Spleen (tissue), 7 donors: ENCODE measurements at regions not wholly inside any gene's neighbourhood (a gene's known extent, or its start where the extent isn't known, plus 50 kb on each side); places are given as distances from the start of the nearest gene placed in this dataset.

ENCODE experiments used
- POLR2A ChIP-seq, 3 donors: fragments of 450-650 bp; IDR thresholded peaks; one replicate each; pipeline ENCODE4 v1.5.1; 2017; ENCODE audit warnings: antibody characterized with exemption in 3 of 3, mild to moderate bottlenecking in 1 of 3
- POLR2AphosphoS5 ChIP-seq, 3 donors: sonication (generic); formaldehyde crosslinking; IDR thresholded peaks; one replicate each; pipeline ENCODE4 v1.5.1; 2017; ENCODE audit warnings: antibody characterized with exemption in 3 of 3
- TF ChIP-seq, protein P1 (sequence below), 11 experiments: fragments of 200-600 bp in 7 of 11; fragments of 450-650 bp in 4 of 11; sonication (generic) in 4 of 11; IDR thresholded peaks in 8 of 11; conservative IDR thresholded peaks in 3 of 11; 1 replicate in 7 of 11; 2 replicates in 4 of 11; pipeline versions ENCODE4 v1.4.0 to v1.8.0; 2016 to 2021; ENCODE audit warnings: antibody characterized with exemption in 11 of 11, inconsistent platforms in 4 of 11, mild to moderate bottlenecking in 1 of 11
- donor health status: DM: no; HTN: no; CAD: no; lungs with moderate emphysema.
- donor health status: DM: no; HTN: no; CAD: no.
- donor health status: DM: no; HTN: no; CAD: no.

DNA sequence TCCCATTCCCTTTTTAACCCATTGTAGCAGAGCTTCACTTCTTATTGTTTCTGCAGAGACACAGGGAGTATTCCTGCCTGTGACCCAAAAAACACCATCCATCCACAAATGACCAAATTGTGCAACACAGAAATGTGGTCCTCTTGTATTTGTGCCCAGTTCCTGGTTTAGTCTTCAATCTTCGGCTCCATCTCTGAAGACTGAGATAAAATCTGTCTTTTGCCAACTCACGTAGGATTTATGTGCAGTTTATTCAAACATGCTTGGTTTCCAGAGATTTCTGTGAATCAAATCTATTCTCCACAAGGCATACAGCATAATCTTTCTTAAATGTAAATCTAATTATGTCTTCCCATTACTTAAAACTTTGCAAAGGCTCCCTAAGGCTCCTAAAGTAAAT, 307.0 kb downstream of the AASDHPPT start:
- TF ChIP-seq, protein P1, sequence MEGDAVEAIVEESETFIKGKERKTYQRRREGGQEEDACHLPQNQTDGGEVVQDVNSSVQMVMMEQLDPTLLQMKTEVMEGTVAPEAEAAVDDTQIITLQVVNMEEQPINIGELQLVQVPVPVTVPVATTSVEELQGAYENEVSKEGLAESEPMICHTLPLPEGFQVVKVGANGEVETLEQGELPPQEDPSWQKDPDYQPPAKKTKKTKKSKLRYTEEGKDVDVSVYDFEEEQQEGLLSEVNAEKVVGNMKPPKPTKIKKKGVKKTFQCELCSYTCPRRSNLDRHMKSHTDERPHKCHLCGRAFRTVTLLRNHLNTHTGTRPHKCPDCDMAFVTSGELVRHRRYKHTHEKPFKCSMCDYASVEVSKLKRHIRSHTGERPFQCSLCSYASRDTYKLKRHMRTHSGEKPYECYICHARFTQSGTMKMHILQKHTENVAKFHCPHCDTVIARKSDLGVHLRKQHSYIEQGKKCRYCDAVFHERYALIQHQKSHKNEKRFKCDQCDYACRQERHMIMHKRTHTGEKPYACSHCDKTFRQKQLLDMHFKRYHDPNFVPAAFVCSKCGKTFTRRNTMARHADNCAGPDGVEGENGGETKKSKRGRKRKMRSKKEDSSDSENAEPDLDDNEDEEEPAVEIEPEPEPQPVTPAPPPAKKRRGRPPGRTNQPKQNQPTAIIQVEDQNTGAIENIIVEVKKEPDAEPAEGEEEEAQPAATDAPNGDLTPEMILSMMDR (IDR thresholded peaks at IDR 0.05 in 8 of 11, conservative IDR thresholded peaks at IDR 0.05 in 3 of 11) = no peak
- TF ChIP-seq POLR2A (IDR thresholded peaks at IDR 0.05) = no peak
- TF ChIP-seq POLR2AphosphoS5 (IDR thresholded peaks at IDR 0.05) = no peak
